GM21515 (cell line): ENCODE measurements at regions not wholly inside any gene's neighbourhood (a gene's known extent, or its start where the extent isn't known, plus 50 kb on each side); places are given as distances from the start of the nearest gene placed in this dataset.

Source experiments
- ATAC-seq: cut with Tn5 transposase; IDR thresholded peaks from one replicate; pipeline ENCODE4 v1.9.1; 2021; ENCODE audit not compliant: unreplicated experiment

GRCh38 chr12:118748478-118749380, 232.6 kb upstream of the SRRM4 start:
- no peak for ATAC-seq

GRCh38 chr12:118749646-118750045, 231.7 kb upstream of the SRRM4 start:
- ATAC-seq = no peak

DNA sequence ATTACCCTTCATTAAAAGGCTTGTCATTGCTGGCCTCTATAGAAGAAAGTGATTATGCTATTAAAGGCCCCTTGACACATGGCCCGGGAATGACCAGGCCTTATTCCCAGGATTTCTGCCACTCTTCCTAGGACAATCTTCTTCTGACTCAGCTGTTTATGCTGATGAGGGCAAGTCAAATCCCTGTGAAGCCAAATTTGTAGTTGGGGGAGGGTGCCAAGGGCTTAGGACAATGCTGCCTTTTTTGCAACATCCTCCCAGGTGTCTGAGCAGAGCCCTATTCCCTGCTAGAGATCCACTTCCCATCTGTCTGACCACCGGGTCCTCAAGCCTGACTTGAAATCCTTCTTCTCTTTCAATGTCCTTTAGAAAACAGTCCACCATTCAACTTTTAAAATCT, 230.7 kb upstream of the SRRM4 start:
- no peak for ATAC-seq

DNA sequence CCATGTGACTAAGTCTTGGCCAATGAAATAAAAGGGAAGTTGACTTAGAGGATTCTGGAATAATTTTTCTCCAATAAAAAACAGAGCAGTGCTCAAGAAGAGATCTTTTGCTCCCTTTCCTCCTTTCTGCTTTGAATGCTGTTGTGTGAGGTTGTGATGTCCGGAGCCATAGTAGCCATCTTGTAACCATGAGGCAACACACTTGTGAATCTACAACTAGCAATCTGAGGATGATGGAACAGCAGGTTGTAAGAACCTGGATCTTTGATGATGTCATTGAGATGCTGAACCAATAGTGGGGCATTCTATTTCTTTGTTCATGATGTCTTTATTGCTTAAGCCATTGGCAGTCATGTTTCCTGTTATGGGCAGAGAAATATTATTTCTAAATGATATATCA, 230.0 kb upstream of the SRRM4 start:
- ATAC-seq = no peak

- ATAC-seq = no peak
These were observed 220.7 kb upstream of the SRRM4 start for GRCh38 chr12:118760623-118761022.

GRCh38 chr12:118763234-118763633, 218.1 kb upstream of the SRRM4 start:
- ATAC-seq = no peak

GRCh38 chr12:118773956-118774723, 207.2 kb upstream of the SRRM4 start:
- ATAC-seq = no peak

DNA sequence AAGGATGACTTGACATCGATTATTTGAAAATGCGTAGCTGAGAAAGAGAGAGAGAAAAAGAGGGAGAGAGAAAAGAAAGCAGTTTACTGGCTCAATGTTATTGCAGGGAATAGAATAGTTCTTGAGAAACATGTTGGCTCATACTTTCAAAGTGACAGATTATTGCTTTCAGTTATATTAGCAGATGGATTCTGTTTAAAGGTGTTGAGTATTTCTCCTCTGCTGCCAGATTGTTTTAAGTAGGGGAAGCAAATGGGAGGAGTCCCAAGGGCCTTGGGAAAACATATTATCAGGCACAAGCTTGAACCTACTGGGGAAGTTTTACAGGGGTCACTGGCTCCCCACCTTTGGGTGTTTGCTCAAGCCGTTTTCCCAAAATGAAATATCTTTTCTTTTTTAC, 203.8 kb upstream of the SRRM4 start:
- no peak for ATAC-seq

DNA sequence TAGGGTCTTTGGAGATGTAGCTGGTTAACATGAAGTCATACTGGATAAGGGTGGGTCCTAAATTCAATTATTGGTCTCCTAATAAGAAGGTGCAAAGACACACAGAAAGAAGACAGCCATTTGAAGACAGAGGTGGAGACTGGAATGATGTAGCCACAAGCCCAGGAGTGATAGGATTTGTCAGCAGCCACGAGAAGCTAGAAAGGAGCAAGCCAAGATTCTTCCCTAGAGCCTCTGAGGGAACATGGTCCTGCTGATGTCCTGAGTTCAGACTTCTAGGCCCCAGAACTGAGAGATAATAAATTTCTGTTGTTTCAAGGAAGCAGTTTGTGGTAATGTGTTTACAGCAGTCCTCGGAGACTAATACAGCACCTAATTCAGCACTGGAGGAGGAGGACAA, 203.3 kb upstream of the SRRM4 start:
- no peak for ATAC-seq

- ATAC-seq = no peak
These were observed 200.4 kb upstream of the SRRM4 start for GRCh38 chr12:118780939-118781338.

- no peak for ATAC-seq
These were observed 199.6 kb upstream of the SRRM4 start for GRCh38 chr12:118781692-118782091.

- no peak for ATAC-seq
These were observed 197.6 kb upstream of the SRRM4 start for GRCh38 chr12:118783703-118784102.

DNA sequence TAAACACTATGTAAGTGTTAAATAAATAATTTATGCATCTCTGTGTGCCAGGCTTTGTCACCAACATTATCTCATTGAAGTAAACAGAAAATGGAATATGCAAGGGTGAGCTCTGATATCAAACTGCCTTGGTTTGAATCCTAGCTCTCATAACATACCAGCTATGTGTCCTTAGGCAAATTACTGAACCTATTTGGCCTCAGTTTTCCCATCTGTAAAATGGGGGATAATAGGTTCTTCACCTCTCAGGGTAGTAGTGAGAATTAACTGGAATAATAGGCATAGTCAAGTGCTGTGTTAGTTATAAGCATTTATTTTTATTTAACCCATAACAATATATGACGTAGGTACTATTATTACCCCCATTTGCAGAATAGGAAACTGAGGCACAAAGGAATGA, 190.8 kb upstream of the SRRM4 start:
- ATAC-seq = no peak

- ATAC-seq = no peak
These were observed 167.5 kb upstream of the SRRM4 start for GRCh38 chr12:118813778-118814357.

- no peak for ATAC-seq
These were observed 165.0 kb upstream of the SRRM4 start for GRCh38 chr12:118816296-118816695.

- no peak for ATAC-seq
These were observed 159.9 kb upstream of the SRRM4 start for GRCh38 chr12:118821386-118821925.

- no peak for ATAC-seq
These were observed 158.8 kb upstream of the SRRM4 start for GRCh38 chr12:118822512-118822911.

DNA sequence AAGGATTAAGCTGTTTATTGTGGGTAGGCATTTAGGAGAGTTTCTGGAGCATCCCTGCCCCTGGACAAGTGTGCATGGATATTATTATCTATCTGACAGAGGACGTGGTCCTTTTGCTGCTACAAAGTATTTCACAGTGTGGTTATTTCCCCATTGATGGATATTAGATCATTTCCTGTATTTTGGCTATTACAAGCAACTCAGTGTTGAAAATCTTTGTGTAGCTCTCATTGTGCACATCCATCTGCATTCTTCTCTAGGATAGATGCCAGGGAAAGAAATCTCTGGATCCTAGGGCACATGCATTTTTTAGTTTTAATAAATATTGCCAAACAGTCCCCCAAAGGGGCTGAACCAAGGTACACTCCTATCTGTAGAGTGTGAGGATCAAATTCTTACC, 154.3 kb upstream of the SRRM4 start:
- ATAC-seq = no peak

GRCh38 chr12:118827606-118828005, 153.7 kb upstream of the SRRM4 start:
- no peak for ATAC-seq

DNA sequence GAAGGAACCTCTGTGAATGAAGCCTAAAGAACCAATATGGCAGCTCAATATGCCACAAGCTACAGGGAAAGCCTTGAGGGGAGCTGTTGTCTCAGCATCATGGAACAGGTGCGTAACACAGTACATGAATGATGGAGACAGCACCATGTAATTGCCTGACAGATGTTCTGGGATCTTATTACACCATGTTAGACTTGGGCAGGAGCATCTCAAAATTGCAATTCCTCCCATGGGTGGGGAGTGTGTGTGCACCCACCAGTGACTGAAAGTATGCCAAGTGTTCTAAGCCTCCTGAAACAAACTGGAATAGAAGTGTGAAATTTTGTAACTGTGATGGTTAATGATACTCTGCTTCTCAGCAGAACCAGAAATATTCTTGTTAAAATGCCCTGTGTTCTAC, 151.0 kb upstream of the SRRM4 start:
- ATAC-seq = no peak

DNA sequence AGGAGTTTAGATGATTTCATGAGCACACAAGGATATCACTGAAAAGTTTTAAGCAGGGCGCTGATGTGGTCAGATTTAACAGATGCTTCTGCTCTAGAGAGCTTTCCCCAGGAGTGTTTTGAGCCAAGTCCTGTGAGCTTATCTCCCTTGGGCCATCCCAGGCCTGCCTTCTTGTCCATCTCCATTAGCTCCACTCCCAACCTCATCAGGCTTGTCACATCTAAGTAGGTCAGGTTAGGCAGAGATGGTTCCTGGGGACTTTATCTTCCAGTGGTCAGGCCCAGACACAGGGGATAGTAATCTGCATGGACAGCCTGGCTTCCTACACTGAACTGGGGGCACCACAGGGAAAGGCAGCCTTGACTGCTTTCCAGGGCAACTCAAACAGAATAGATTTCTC, 145.4 kb upstream of the SRRM4 start:
- ATAC-seq = no peak

GRCh38 chr12:118840399-118840798, 140.9 kb upstream of the SRRM4 start:
- ATAC-seq = no peak
